Epithelial cell of esophagus (primary cell): ENCODE measurements at regions not wholly inside any gene's neighbourhood (a gene's known extent, or its start where the extent isn't known, plus 50 kb on each side); places are given as distances from the start of the nearest gene placed in this dataset.
"Not testable (repeated sequence)": the region's sequence is repeated elsewhere in the genome, so short reads cannot be mapped to it uniquely, and the experiment has no call there.

Source experiments
- DNase-seq: peaks from one replicate; pipeline ENCODE4 v3.0.0; 2010; ENCODE audit warnings: low read depth
- H3K4me3 ChIP-seq: 2 replicates; pipeline ENCODE4 v1.5.1; 2011; ENCODE audit warnings: mild to moderate bottlenecking, low read length, control low read depth
- TF ChIP-seq, protein P1 (sequence below): IDR thresholded peaks from 2 replicates; pipeline ENCODE4 v1.5.1; 2011; ENCODE audit warnings: low read depth, mild to moderate bottlenecking, low read length, control low read depth, inconsistent platforms; ENCODE audit not compliant: insufficient read depth; ENCODE audit errors: missing control alignments

DNA sequence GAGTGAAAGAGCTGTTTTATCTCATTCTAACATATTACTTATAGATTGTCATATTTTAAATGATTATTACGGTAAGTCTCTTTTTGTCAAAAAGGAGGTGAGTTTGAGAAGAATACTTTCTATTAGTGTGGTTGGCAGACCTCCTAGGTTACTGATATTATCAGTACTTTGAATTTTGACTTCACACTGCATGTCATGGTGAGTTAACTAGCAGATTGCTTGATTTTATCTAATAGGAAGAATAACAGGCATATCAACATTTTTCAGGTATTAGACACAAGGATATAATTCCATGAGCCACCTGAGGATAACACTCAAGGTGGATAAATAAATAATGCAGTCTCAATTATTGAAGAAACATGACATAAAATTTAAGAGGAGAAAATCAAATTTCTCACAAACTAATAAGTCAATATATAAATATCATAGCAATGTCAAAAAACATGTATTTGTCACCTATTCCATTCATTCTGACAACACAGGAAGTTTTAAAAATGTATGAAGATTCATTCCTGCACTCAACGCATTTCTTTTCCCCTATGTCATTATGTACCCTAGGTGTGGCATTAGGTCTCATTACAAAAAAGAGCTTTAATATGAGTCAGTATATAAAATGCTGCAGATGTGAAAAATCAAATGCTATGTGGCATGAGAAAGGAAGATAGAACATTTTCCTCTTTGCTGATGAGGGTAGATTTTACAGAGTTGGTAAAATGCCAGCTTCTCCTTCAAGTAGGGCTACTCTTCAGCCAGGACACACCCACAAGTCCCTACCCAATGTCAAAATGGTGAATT lies 1621.6 kb downstream of the REEP3 start:
- DNase-seq = peak; percentile 3
- TF ChIP-seq, protein P1, sequence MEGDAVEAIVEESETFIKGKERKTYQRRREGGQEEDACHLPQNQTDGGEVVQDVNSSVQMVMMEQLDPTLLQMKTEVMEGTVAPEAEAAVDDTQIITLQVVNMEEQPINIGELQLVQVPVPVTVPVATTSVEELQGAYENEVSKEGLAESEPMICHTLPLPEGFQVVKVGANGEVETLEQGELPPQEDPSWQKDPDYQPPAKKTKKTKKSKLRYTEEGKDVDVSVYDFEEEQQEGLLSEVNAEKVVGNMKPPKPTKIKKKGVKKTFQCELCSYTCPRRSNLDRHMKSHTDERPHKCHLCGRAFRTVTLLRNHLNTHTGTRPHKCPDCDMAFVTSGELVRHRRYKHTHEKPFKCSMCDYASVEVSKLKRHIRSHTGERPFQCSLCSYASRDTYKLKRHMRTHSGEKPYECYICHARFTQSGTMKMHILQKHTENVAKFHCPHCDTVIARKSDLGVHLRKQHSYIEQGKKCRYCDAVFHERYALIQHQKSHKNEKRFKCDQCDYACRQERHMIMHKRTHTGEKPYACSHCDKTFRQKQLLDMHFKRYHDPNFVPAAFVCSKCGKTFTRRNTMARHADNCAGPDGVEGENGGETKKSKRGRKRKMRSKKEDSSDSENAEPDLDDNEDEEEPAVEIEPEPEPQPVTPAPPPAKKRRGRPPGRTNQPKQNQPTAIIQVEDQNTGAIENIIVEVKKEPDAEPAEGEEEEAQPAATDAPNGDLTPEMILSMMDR = no peak
- H3K4me3 ChIP-seq = no peak overlapping the region

DNA sequence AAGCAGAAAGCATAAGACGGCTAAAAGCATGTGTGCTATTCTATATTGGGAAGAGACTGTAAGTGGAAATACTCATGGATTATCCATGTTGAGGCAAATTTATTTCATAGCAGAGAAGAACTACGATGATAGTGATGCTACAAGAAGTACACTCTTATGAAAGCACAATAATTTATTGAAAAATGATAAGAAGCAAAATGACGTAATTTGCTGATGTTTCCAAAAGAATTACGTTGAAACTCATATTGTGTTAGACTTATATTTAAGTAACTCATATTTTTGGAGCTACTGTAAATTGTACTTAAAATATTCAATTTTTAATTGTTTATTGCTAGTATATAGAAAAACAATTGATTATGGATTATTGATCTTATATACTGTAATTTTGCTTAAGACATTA lies 1622.5 kb downstream of the REEP3 start:
- DNase-seq = no peak
- TF ChIP-seq, protein P1 = no peak
- H3K4me3 ChIP-seq = no peak overlapping the region

DNA sequence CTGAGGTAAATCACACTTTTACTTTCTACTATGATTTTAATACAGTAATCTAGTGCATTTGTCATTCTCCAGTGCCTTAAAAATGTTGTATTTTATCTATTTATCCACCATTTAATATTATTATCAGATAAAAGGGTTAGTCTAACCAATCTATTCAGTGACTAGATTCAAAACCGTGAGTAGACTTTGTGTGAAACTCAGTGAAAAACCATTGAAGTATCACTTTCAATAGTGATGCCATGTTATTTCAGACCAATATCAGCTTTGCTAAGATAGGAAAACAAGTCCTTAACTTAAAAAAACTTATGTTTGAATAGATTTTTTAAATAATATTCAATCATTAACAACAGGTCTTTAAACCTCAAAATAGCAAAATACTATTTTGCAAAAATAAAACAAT lies 1628.7 kb downstream of the REEP3 start:
- H3K4me3 ChIP-seq = no peak overlapping the region
- TF ChIP-seq, protein P1 = no peak
- DNase-seq = no peak

DNA sequence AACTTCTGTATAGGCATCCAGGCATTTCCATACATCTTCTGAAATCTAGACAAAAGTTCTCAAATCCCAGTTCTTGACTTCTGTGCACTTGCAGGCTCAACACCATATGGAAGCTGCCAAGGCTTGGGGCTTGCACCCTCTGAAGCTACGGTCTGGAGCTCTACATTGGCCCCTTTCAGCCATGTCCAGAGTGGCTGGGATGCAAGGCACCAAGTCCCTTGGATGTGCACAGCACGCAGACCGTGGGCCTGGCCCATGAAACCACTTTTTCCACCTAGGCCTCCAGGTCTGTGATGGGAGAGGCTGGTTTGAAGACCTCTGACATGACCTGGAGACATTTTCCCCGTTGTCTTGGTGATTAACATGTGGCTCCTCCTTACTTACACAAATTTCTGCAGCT lies 1645.1 kb downstream of the REEP3 start:
- TF ChIP-seq, protein P1 = no peak
- no peak overlapping the region for H3K4me3 ChIP-seq
- DNase-seq = no peak

DNA sequence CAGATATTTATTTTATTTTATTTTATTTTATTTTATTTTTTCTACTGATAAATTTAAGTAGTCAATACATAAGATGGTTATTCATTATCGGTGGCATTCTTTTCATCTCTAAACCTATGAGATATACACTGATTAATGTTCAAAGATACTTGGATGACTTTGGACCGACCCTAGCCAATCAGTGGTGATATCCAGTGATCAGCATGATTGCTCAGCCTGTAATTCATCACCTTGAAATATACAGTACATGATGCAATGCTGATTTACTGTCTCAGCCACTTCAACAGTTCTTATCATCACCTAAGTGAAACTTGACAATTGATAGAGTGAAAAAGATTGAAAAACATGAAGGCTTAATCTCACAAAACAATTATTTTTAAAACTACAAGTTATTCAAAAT lies 1651.0 kb downstream of the REEP3 start:
- TF ChIP-seq, protein P1 = no peak
- no peak overlapping the region for H3K4me3 ChIP-seq
- no peak for DNase-seq

DNA sequence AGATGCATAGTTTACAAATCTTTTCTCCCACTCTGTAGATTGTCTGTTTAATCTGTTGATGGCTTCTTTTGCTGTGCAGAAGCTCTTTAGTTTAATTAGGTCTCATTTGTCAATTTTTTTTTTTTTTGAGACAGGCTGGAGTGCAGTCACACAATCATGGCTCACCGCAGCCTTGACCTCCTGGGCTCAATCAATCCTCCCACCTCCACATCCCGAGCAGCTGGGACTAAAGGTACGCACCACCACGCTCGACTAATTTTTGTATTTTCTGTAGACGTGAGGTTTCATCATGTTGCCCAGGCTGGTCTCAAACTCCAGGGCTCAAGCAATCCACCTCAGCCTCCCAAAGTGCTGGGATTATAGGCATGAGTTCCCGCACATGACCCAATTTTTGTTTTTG lies 1655.8 kb downstream of the REEP3 start:
- DNase-seq = no peak
- TF ChIP-seq, protein P1 = no peak
- no peak overlapping the region for H3K4me3 ChIP-seq

DNA sequence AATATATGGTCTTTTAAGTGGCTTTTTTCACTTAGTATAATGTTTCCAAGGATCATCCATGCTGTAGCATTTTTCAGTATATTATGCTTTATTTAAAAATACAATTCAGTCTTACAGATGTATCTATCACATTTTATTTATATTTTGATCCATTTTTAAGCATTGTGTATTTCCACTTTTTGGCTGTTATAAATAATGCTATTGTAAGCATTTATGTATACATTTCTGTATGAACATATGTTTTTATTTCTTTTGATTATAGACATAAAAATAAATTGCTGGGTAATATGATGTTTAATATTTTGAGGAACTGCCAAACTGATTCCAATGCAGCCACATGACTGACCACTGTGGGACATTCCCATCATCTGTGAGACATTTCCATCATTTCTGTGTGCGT lies 1662.0 kb downstream of the REEP3 start:
- H3K4me3 ChIP-seq = no peak overlapping the region
- DNase-seq = no peak
- TF ChIP-seq, protein P1 = no peak

DNA sequence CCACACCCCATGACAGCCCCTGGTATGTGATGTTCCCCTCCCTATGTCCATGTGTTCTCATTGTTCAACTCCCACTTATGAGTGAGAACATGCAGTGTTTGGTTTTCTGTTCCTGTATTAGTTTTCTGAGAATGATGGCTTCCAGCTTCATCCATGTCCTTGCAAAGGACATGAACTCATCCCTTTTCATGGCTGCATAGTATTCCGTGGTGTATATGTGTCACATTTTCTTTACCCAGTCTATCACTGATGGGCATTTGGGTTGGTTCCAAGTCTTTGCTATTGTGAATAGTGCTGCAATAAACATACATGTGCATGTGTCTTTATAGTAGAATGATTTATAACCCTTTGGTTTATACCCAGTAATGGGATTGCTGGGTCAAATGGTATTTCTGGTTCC lies 1665.5 kb downstream of the REEP3 start:
- not testable (repeated sequence) for H3K4me3 ChIP-seq, DNase-seq
